ENCODE measurements at regions not wholly inside any gene's neighbourhood (a gene's known extent, or its start where the extent isn't known, plus 50 kb on each side); places are given as distances from the start of the nearest gene placed in this dataset.

GRCh38 chr9:71254592-71255277, 133.3 kb upstream of the TRPM3 start:
- DNase-seq (no peak), ATAC-seq (no peak)
- no peaks in the 10 kb centered on the region for H3K9me3 ChIP-seq
- H3K4me3 ChIP-seq, result no peak overlapping the region
- intact Hi-C loops (cut with DNase I, micrococcal nuclease), result no loop called here
- H3K4me1 ChIP-seq (ENCODE audit: low read depth), result no peaks in the 10 kb centered on the region
- no peaks in the 10 kb centered on the region for H3K36me3 ChIP-seq (ENCODE audit: low read depth)
- TF ChIP-seq CTCF (IDR thresholded peaks at IDR 0.05), result no peak

GRCh38 chr9:71253011-71253410, 131.6 kb upstream of the TRPM3 start:
- Histone ChIP-seq H3K36me3 (ENCODE audit: low read depth) (no peaks in the 10 kb centered on the region), H3K4me1 (ENCODE audit: low read depth) (no peaks in the 10 kb centered on the region), H3K4me3 (no peak overlapping the region), H3K9me3 (no peaks in the 10 kb centered on the region)
- ATAC-seq (no peak), DNase-seq (no peak)
- intact Hi-C loops (cut with DNase I, micrococcal nuclease), result no loop called here
- TF ChIP-seq CTCF (IDR thresholded peaks at IDR 0.05), result no peak

DNA sequence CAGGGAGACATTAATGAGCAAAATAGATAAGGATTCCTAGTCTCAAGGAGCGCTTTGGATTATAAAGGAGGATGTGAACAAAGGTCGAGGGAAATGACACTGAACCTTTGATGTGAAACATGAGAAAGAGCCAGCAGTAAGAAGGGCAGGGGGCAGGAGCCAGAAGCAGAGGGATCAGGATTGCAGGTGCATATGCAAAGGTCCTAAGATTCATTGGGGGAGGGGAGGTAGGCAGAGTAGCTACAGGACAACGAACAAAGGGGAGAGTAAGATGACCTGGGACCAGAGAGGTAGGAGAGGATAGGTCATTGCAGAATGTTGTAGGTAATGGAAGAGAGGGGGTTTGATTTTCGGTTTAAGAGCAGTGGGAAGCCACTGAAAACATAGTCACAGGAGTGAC, 129.2 kb upstream of the TRPM3 start:
- no peak for DNase-seq

DNA sequence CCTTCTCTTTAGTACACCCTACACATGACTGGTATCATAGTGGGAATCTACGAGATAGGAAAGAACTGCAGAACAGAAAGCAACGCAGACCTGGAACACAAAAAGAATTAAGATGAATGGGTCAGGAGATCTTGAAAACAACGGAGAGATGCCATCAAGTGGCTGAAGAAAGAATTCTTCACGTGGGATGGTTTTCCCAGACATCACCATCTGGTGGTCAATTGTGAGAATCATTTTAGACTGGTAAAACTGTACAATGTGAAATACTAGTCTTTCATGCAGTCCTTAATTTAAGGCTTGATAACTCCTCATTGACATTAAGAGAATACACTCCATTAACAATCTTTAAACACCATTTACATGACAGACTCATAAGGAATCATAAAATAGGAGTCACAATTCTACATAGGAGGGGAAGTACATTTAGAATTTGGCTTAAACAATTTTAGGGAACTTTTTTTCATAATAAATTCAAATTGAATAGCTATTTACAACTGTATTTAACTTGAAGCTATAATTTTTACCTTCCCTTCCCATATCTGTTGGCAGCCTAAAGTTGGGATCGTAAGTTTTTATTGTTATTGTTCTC, 128.4 kb upstream of the TRPM3 start:
- DNase-seq, result peak in 1 of 3 donors; percentile 31
- intact Hi-C loops (cut with DNase I, micrococcal nuclease), result loop anchor here in 1 of 2 donors (5.0 kb wide), 1 partner anchor 608 kb away; no protein-coding TSS in a partner anchor
- no peak overlapping the region for H3K4me3 ChIP-seq
- no peaks in the 10 kb centered on the region for H3K9me3 ChIP-seq
- TF ChIP-seq CTCF (IDR thresholded peaks at IDR 0.05), result no peak
- no peaks in the 10 kb centered on the region for H3K4me1 ChIP-seq (ENCODE audit: low read depth)
- no peaks in the 10 kb centered on the region for H3K36me3 ChIP-seq (ENCODE audit: low read depth)
- ATAC-seq, result peak; percentile 72

More for the DNA sequence above, 129.2 kb upstream of the TRPM3 start:
- TF ChIP-seq CTCF (IDR thresholded peaks at IDR 0.05), result no peak
- H3K36me3 ChIP-seq (ENCODE audit: low read depth), result no peaks in the 10 kb centered on the region
- ATAC-seq, result no peak
- H3K4me3 ChIP-seq, result no peak overlapping the region
- intact Hi-C loops (cut with DNase I, micrococcal nuclease), result no loop called here
- no peaks in the 10 kb centered on the region for H3K4me1 ChIP-seq (ENCODE audit: low read depth)
- H3K9me3 ChIP-seq, result no peaks in the 10 kb centered on the region

DNA sequence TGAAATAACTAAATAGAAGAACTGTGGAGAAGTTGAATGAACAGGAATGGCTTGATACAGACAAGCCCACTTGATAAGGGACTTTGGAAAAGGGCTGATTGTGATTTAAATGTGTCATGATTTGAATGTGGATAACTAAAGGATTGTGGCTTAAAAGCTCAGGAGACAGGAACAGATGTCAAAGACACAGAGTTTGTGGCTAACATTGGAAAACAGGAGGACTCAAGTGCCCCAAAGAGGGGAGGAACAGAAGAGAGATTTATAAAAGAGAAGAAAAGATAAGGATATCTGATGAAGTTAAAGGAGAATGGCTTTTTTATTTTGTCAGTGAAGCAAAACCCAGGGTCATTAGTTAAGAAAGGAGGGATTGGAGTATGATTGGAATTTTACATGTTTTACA, 124.2 kb upstream of the TRPM3 start:
- no peaks in the 10 kb centered on the region for H3K36me3 ChIP-seq (ENCODE audit: low read depth)
- no peak overlapping the region for H3K4me3 ChIP-seq
- DNase-seq (no peak), ATAC-seq (no peak)
- no peak for TF ChIP-seq CTCF (IDR thresholded peaks at IDR 0.05)
- intact Hi-C loops (cut with DNase I, micrococcal nuclease), result loop anchor here in 1 of 2 donors (5.0 kb wide), 1 partner anchor 603 kb away; no protein-coding TSS in a partner anchor
- no peaks in the 10 kb centered on the region for H3K4me1 ChIP-seq (ENCODE audit: low read depth)
- H3K9me3 ChIP-seq, result no peaks in the 10 kb centered on the region

Measured in mucosa of descending colon (tissue), 3 donors.